Ascending aorta (tissue), 2 donors: ENCODE measurements at regions not wholly inside any gene's neighbourhood (a gene's known extent, or its start where the extent isn't known, plus 50 kb on each side); places are given as distances from the start of the nearest gene placed in this dataset.

ENCODE experiments used
- DNase-seq, 2 donors: peaks; one replicate each; pipeline ENCODE4 v3.0.0-alpha.2; 2019; ENCODE audit warnings: low spot score in 2 of 2
- H3K27ac ChIP-seq, 2 donors: fragments of 200-600 bp; sonication (generic); one replicate each; pipeline ENCODE4 v1.5.1; 2016 to 2017; ENCODE audit warnings: mild to moderate bottlenecking in 1 of 2
- H3K27me3 ChIP-seq: fragments of 200-600 bp; sonication (generic); one replicate; pipeline ENCODE4 v1.5.1; 2017
- H3K36me3 ChIP-seq, 2 donors: fragments of 200-600 bp; sonication (generic); one replicate each; pipeline ENCODE4 v1.5.1; 2016
- H3K4me1 ChIP-seq, 2 donors: fragments of 200-600 bp; sonication (generic); one replicate each; pipeline ENCODE4 v1.5.1; 2016 to 2017; ENCODE audit warnings: mild to moderate bottlenecking in 1 of 2
- H3K4me3 ChIP-seq, 2 donors: fragments of 200-600 bp; sonication (generic); one replicate each; pipeline ENCODE4 v1.5.1; 2016 to 2017; ENCODE audit warnings: mild to moderate bottlenecking in 1 of 2
- H3K9me3 ChIP-seq, 2 donors: fragments of 200-600 bp; sonication (generic); one replicate each; pipeline ENCODE4 v1.5.1; 2016
- intact Hi-C: fragments of 100-400 bp; cut with DNase I; formaldehyde crosslinking; loops from one replicate; pipeline ENCODE4 v1.15.1; 2023
- TF ChIP-seq, protein P1 (sequence below), 3 experiments: fragments of 200-600 bp in 2 of 3; fragments of 450-650 bp in 1 of 3; sonication (generic) in 2 of 3; IDR thresholded peaks; one replicate each; pipeline ENCODE4 v1.5.1; 2016 to 2019; ENCODE audit warnings: antibody characterized with exemption in 3 of 3, mild to moderate bottlenecking in 1 of 3, moderate library complexity in 1 of 3

DNA sequence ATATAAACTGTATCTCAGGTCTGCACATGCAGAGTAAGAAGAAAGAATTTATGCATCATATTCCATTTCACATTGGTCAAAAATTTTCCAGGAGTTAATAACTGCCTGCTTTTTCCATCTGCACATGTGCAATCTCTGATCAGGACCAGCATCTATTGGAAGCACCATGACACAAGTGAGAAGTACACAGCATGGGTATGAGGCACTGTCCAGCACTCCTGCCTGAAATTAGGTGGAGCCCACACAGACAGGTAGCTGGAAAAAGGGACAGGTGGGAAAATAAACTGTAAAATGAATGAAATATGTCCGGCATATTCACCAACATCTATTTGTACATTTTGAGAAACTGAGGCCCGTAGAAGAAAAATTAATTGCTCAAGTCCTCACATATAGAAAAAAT lies 609.2 kb upstream of the NXPH2 start:
- H3K4me3 ChIP-seq, result no peak overlapping the region
- H3K27me3 ChIP-seq, result no peaks in the 10 kb centered on the region
- TF ChIP-seq, protein P1, sequence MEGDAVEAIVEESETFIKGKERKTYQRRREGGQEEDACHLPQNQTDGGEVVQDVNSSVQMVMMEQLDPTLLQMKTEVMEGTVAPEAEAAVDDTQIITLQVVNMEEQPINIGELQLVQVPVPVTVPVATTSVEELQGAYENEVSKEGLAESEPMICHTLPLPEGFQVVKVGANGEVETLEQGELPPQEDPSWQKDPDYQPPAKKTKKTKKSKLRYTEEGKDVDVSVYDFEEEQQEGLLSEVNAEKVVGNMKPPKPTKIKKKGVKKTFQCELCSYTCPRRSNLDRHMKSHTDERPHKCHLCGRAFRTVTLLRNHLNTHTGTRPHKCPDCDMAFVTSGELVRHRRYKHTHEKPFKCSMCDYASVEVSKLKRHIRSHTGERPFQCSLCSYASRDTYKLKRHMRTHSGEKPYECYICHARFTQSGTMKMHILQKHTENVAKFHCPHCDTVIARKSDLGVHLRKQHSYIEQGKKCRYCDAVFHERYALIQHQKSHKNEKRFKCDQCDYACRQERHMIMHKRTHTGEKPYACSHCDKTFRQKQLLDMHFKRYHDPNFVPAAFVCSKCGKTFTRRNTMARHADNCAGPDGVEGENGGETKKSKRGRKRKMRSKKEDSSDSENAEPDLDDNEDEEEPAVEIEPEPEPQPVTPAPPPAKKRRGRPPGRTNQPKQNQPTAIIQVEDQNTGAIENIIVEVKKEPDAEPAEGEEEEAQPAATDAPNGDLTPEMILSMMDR (IDR thresholded peaks at IDR 0.05), result no peak
- no peaks in the 10 kb centered on the region for H3K9me3 ChIP-seq
- no peaks in the 10 kb centered on the region for H3K36me3 ChIP-seq
- H3K4me1 ChIP-seq, result no peaks in the 10 kb centered on the region
- intact Hi-C loops, result no loop called here
- no peak for DNase-seq
- H3K27ac ChIP-seq, result no peak overlapping the region

DNA sequence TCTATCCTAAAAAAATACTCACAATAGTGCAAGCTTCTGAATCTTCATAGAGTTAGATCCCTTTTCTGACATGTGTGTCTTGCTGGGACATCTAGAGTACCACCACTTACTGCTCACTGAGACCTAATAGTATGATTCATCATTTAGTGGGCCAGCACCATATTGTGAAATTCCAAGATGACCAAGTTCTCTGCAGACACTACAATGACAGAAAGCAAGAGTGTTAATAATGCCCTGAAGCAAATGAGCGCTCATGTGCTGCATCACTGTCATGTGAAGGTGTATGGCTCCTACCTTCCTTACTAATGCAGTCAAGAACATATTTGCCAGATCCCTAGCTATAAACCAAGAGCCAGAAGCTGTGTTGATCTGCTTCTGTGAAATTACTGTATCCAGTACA lies 606.2 kb upstream of the NXPH2 start:
- Histone ChIP-seq H3K27ac (no peak overlapping the region), H3K36me3 (no peaks in the 10 kb centered on the region), H3K9me3 (no peaks in the 10 kb centered on the region), H3K27me3 (no peaks in the 10 kb centered on the region), H3K4me3 (no peak overlapping the region), H3K4me1 (no peaks in the 10 kb centered on the region)
- DNase-seq, result no peak
- TF ChIP-seq, protein P1 (IDR thresholded peaks at IDR 0.05), result no peak
- intact Hi-C loops, result no loop called here

DNA sequence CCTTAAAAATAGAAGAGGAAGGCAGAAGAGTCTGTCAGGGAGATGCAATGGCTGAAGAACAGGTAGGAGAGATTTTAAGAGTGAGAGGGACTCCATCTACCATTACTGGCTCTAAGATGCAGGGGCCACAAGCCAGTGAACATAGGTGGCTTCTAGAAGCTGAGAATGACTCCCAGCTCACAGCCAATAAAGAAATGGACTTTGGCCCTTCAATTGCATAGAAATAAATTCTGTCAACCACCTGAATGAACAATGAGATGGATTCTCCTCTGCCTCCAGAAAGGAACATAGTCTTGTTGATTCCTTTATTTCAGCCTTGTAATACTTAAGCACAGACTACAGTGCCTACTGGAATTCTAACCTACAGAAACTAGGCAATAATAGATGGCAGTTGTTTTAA lies 603.3 kb upstream of the NXPH2 start:
- Histone ChIP-seq H3K36me3 (no peaks in the 10 kb centered on the region), H3K9me3 (no peaks in the 10 kb centered on the region), H3K27ac (no peak overlapping the region), H3K27me3 (no peaks in the 10 kb centered on the region), H3K4me1 (no peaks in the 10 kb centered on the region), H3K4me3 (no peak overlapping the region)
- DNase-seq, result no peak
- intact Hi-C loops, result no loop called here
- TF ChIP-seq, protein P1 (IDR thresholded peaks at IDR 0.05), result no peak

GRCh38 chr2:139380051-139380450 lies 599.9 kb upstream of the NXPH2 start:
- H3K4me1 ChIP-seq, result no peaks in the 10 kb centered on the region
- TF ChIP-seq, protein P1 (IDR thresholded peaks at IDR 0.05), result no peak
- no peak overlapping the region for H3K27ac ChIP-seq
- H3K36me3 ChIP-seq, result no peaks in the 10 kb centered on the region
- intact Hi-C loops, result no loop called here
- no peaks in the 10 kb centered on the region for H3K27me3 ChIP-seq
- H3K4me3 ChIP-seq, result no peak overlapping the region
- DNase-seq, result no peak
- no peaks in the 10 kb centered on the region for H3K9me3 ChIP-seq

DNA sequence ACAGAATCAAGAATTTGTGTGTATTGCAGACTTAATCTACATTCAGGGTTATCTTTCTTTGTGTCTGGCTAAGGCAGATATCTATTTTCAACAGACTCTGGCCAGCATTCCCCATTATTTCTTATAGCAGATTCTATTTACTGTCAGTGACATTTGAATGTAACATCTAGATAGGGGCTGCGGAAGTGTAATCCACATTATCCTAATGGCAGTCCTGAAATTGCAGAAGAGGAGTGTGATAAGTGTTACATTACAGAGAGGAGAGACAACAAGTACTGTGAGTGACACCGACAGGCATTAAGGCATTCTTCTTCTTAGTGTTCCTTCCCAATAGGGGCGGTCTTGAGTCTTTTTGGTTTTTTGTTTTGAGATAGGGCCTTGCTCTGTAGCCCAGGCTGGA lies 598.2 kb upstream of the NXPH2 start:
- no peaks in the 10 kb centered on the region for H3K9me3 ChIP-seq
- no peak overlapping the region for H3K27ac ChIP-seq
- no peak for DNase-seq
- no peak overlapping the region for H3K4me3 ChIP-seq
- H3K4me1 ChIP-seq, result no peaks in the 10 kb centered on the region
- TF ChIP-seq, protein P1 (IDR thresholded peaks at IDR 0.05), result no peak
- intact Hi-C loops, result no loop called here
- no peaks in the 10 kb centered on the region for H3K27me3 ChIP-seq
- H3K36me3 ChIP-seq, result no peaks in the 10 kb centered on the region

GRCh38 chr2:139374296-139374850 lies 594.2 kb upstream of the NXPH2 start:
- Histone ChIP-seq H3K4me1 (no peaks in the 10 kb centered on the region), H3K4me3 (no peak overlapping the region), H3K36me3 (no peaks in the 10 kb centered on the region), H3K9me3 (no peaks in the 10 kb centered on the region), H3K27ac (no peak overlapping the region), H3K27me3 (no peaks in the 10 kb centered on the region)
- TF ChIP-seq, protein P1 (IDR thresholded peaks at IDR 0.05), result no peak
- no peak for DNase-seq
- intact Hi-C loops, result no loop called here
